T-helper 2 cell treated with Interferon-gamma antibody and Interleukin-4, amounts not matched to agents 5 μg/mL and 100 μg/mL, for 36 hours (primary cell): ENCODE measurements at regions not wholly inside any gene's neighbourhood (a gene's known extent, or its start where the extent isn't known, plus 50 kb on each side); places are given as distances from the start of the nearest gene placed in this dataset.

ENCODE experiments used
- DNase-seq: peaks from one replicate; pipeline ENCODE4 v3.0.0; 2021; ENCODE audit warnings: low spot score
- H3K27ac Mint-ChIP-seq: one replicate; pipeline ENCODE4 v1.8.0; 2021; ENCODE audit warnings: mild to moderate bottlenecking, mixed read lengths
- H3K27me3 Mint-ChIP-seq: one replicate; pipeline ENCODE4 v1.8.0; 2021; ENCODE audit warnings: low read depth, mixed read lengths
- H3K36me3 Mint-ChIP-seq: one replicate; pipeline ENCODE4 v1.8.0; 2021; ENCODE audit warnings: low read depth, mixed read lengths
- H3K4me1 Mint-ChIP-seq: one replicate; pipeline ENCODE4 v1.8.0; 2021; ENCODE audit warnings: low read depth, mixed read lengths
- H3K4me3 Mint-ChIP-seq: one replicate; pipeline ENCODE4 v1.8.0; 2022; ENCODE audit warnings: mild to moderate bottlenecking, moderate library complexity, mixed read lengths
- H3K9me3 Mint-ChIP-seq: one replicate; pipeline ENCODE4 v1.8.0; 2021; ENCODE audit warnings: mixed read lengths

- H3K27ac Mint-ChIP-seq, result no peak overlapping the region
- peaks cover 23% of the 10 kb centered on the region for H3K9me3 Mint-ChIP-seq
- H3K36me3 Mint-ChIP-seq, result peaks cover 25% of the 10 kb centered on the region
- H3K27me3 Mint-ChIP-seq, result no peaks in the 10 kb centered on the region
- DNase-seq, result no peak
- H3K4me1 Mint-ChIP-seq, result peaks cover 13% of the 10 kb centered on the region
- no peak overlapping the region for H3K4me3 Mint-ChIP-seq
Observed at GRCh38 chr2:195513119-195513518, 143.9 kb upstream of the SLC39A10 start.

DNA sequence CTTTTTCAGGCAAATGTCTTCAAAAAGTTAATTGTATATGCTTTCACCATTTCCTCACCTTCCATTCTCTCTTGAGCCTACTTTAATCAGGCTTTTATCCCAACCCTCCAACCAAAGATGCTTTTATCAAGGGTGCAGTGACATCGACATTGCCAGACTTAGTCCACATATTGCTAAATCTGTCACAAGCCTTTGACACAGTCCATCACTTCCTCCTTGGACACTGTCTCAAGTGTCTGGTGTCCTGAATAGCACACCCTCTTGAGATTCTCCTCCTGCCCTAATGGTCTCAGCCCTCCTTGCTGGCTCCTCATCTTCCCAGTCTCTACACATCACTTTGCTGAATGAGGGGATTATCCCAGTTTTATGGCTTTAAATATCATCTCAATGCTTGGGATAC is 147.5 kb upstream of the SLC39A10 start:
- Mint-ChIP-seq H3K27me3 (no peaks in the 10 kb centered on the region), H3K9me3 (peaks cover 25% of the 10 kb centered on the region), H3K4me1 (peaks cover 10% of the 10 kb centered on the region), H3K4me3 (no peak overlapping the region), H3K27ac (no peak overlapping the region), H3K36me3 (peaks cover 37% of the 10 kb centered on the region)
- DNase-seq, result no peak

- no peak overlapping the region for H3K4me3 Mint-ChIP-seq
- DNase-seq, result no peak
- peaks cover 36% of the 10 kb centered on the region for H3K36me3 Mint-ChIP-seq
- H3K9me3 Mint-ChIP-seq, result peaks cover 20% of the 10 kb centered on the region
- H3K27ac Mint-ChIP-seq, result no peak overlapping the region
- H3K4me1 Mint-ChIP-seq, result peaks cover 9% of the 10 kb centered on the region
- H3K27me3 Mint-ChIP-seq, result no peaks in the 10 kb centered on the region
Observed at GRCh38 chr2:195508139-195508455, 148.9 kb upstream of the SLC39A10 start.

DNA sequence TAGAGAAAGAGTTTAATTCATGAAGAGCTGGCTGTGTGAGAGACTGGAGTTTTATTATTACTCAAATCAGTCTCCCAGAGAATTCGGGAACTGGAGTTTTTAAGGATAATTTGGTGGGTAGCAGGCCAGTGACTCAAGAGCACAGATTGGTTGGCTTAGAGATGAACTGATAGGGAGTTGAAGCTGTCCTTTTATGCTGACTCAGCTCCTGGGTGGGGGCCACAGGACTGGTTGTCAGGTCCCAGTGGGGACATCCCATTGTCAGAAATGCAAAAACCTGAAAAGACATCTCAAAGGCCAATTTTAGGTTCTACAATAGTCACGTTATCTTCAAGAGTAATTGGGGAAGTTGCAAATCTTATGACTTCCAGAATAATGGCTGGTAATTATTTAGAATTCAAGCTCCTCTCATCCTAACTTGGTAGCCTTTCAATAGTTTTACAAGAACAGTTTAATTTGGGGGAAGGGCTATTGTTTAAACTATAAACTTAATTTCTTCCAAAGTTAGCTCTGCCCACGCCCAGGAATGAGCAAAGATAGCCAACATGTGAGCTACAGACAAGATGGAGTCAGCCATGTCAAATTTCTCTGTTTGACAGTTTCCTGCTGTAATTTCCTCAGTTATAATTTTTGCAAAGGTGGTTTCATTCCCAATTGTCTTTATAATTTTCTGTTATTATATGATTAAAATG is 149.4 kb upstream of the SLC39A10 start:
- Mint-ChIP-seq H3K4me1 (peaks cover 10% of the 10 kb centered on the region), H3K27ac (no peak overlapping the region)

DNA sequence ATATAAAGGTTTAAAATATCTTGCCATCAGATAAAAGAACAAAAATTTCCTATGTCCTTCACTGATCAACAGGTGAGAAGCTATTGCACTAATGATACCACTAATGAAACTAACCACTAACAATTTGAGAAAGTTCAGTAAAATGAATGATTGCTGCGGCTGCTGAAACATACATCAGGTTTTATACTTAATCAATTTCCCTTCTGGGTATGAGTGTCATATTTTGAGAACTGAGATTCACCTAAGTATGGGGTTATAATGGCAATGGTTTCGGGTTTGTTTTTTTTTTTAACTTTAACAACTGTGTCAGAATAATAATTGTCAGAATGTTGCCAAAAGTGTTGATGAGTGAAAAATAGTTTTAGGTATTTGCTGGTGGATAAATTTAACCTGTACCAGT is 151.3 kb upstream of the SLC39A10 start:
- Mint-ChIP-seq H3K27ac (no peak overlapping the region), H3K4me3 (no peak overlapping the region), H3K27me3 (no peaks in the 10 kb centered on the region), H3K36me3 (peaks cover 35% of the 10 kb centered on the region), H3K4me1 (peaks cover 10% of the 10 kb centered on the region), H3K9me3 (peaks cover 21% of the 10 kb centered on the region)
- no peak for DNase-seq

More for the DNA sequence above, 149.4 kb upstream of the SLC39A10 start:
- Mint-ChIP-seq H3K36me3 (peaks cover 34% of the 10 kb centered on the region), H3K9me3 (peaks cover 20% of the 10 kb centered on the region), H3K4me3 (no peak overlapping the region), H3K27me3 (no peaks in the 10 kb centered on the region)
- no peak for DNase-seq

DNA sequence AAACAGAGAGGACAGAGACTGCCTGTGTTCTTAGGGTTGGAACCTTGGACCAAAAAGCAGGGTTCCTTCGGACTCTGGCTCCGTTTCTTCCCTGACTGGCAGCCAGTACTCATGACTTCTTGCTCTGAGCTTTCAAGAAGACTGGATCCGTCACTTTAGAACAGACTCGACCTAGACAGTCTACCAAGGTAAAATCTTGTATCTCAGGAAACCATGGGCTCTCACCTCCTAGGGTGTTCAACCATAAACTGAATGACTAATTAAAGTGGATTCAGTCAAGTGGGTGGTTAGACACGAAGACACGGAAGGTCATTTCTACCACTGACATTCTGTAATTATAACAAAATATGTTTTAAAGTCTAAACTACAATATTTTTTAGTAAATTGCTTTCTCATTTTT is 153.8 kb upstream of the SLC39A10 start:
- no peak for DNase-seq
- H3K4me3 Mint-ChIP-seq, result no peak overlapping the region
- H3K4me1 Mint-ChIP-seq, result peaks cover 17% of the 10 kb centered on the region
- peaks cover 30% of the 10 kb centered on the region for H3K36me3 Mint-ChIP-seq
- no peaks in the 10 kb centered on the region for H3K27me3 Mint-ChIP-seq
- H3K27ac Mint-ChIP-seq, result no peak overlapping the region
- peaks cover 21% of the 10 kb centered on the region for H3K9me3 Mint-ChIP-seq

GRCh38 chr2:195501746-195502145 is 155.3 kb upstream of the SLC39A10 start:
- Mint-ChIP-seq H3K27ac (no peak overlapping the region), H3K4me3 (no peak overlapping the region), H3K9me3 (peaks cover 18% of the 10 kb centered on the region), H3K36me3 (peaks cover 26% of the 10 kb centered on the region), H3K4me1 (peaks cover 25% of the 10 kb centered on the region), H3K27me3 (no peaks in the 10 kb centered on the region)
- no peak for DNase-seq

DNA sequence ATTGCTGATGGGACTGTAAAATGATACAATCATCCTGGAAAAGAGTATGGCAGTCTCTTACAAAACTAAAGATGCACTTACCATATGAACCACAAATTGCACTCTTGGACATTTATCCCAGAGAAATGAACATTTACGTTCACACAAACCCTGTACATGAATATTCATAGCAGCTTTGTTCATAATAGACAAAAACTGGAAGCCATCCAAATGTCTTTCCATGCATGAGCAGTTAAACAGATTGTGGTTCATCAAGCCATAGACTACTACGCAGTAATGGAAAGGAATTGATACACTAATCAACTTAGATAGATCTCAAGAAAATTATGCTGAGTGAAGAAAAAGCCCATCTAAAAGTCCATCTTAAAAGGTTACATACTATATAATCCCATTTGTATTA is 156.1 kb upstream of the SLC39A10 start:
- H3K27ac Mint-ChIP-seq, result no peak overlapping the region
- no peak for DNase-seq
- H3K9me3 Mint-ChIP-seq, result peaks cover 20% of the 10 kb centered on the region
- H3K4me1 Mint-ChIP-seq, result peaks cover 31% of the 10 kb centered on the region
- H3K4me3 Mint-ChIP-seq, result no peak overlapping the region
- H3K36me3 Mint-ChIP-seq, result peaks cover 29% of the 10 kb centered on the region
- H3K27me3 Mint-ChIP-seq, result no peaks in the 10 kb centered on the region

GRCh38 chr2:195498839-195499490 is 158.1 kb upstream of the SLC39A10 start:
- no peak overlapping the region for H3K4me3 Mint-ChIP-seq
- H3K36me3 Mint-ChIP-seq, result peaks cover 24% of the 10 kb centered on the region
- no peaks in the 10 kb centered on the region for H3K27me3 Mint-ChIP-seq
- DNase-seq, result no peak
- peaks cover 38% of the 10 kb centered on the region for H3K4me1 Mint-ChIP-seq
- peaks cover 16% of the 10 kb centered on the region for H3K9me3 Mint-ChIP-seq
- H3K27ac Mint-ChIP-seq, result no peak overlapping the region

DNA sequence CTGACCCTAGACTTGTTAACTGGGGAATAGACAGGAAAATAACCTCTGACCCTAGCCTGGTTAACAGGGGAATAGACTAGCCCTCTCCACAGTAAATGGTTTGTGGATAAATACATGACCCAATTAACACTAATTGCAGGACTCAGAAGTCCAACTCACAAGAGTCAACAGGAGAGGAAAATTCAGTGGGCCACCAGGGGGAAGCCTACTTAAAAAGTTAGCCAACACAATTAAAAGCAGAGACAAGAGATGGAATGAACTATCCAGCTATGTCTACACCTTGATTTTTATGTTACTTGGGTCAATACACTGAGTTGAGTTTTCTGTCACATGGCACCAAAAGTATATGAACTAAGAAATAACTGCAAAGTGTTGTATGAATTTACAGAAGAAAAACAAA is 158.8 kb upstream of the SLC39A10 start:
- DNase-seq, result no peak
- H3K27ac Mint-ChIP-seq, result no peak overlapping the region
- peaks cover 43% of the 10 kb centered on the region for H3K4me1 Mint-ChIP-seq
- peaks cover 22% of the 10 kb centered on the region for H3K9me3 Mint-ChIP-seq
- no peak overlapping the region for H3K4me3 Mint-ChIP-seq
- no peaks in the 10 kb centered on the region for H3K27me3 Mint-ChIP-seq
- H3K36me3 Mint-ChIP-seq, result peaks cover 29% of the 10 kb centered on the region

DNA sequence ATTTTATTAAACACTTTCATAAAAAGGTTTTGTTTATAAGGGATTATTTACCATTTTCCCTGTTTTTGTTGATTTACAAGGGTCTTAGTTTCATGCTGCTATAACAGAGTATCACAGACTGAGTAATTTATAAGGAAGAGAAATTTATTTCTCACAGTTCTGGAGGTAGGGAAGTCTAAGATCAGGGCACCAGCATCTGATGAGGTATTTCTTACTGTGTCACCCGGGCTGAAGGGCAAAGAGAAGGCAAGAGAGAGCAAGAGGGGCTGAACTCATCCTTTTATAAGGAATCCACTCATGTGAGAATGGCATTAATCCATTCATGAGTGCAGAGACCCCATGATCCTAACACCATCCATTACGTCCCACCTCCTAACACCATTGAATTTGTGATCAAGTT is 160.0 kb upstream of the SLC39A10 start:
- Mint-ChIP-seq H3K9me3 (peaks cover 25% of the 10 kb centered on the region), H3K27ac (no peak overlapping the region), H3K27me3 (no peaks in the 10 kb centered on the region), H3K4me1 (peaks cover 43% of the 10 kb centered on the region), H3K4me3 (no peak overlapping the region), H3K36me3 (peaks cover 29% of the 10 kb centered on the region)
- no peak for DNase-seq

- Mint-ChIP-seq H3K36me3 (peaks cover 35% of the 10 kb centered on the region), H3K4me1 (peaks cover 49% of the 10 kb centered on the region), H3K4me3 (peak overlapping the region; percentile 24), H3K9me3 (peaks cover 26% of the 10 kb centered on the region), H3K27me3 (no peaks in the 10 kb centered on the region), H3K27ac (peak overlapping the region; percentile 56)
- DNase-seq, result no peak
Observed at GRCh38 chr2:195495966-195496365, 161.1 kb upstream of the SLC39A10 start.

GRCh38 chr2:195495351-195495750 is 161.7 kb upstream of the SLC39A10 start:
- Mint-ChIP-seq H3K9me3 (peaks cover 21% of the 10 kb centered on the region), H3K4me1 (peaks cover 50% of the 10 kb centered on the region), H3K27ac (no peak overlapping the region), H3K27me3 (no peaks in the 10 kb centered on the region), H3K36me3 (peaks cover 30% of the 10 kb centered on the region), H3K4me3 (peak overlapping the region; percentile 35)
- peak; percentile 13 for DNase-seq

- H3K27me3 Mint-ChIP-seq, result no peaks in the 10 kb centered on the region
- no peak overlapping the region for H3K27ac Mint-ChIP-seq
- peaks cover 30% of the 10 kb centered on the region for H3K9me3 Mint-ChIP-seq
- no peak for DNase-seq
- H3K4me1 Mint-ChIP-seq, result peaks cover 55% of the 10 kb centered on the region
- H3K36me3 Mint-ChIP-seq, result peaks cover 34% of the 10 kb centered on the region
- H3K4me3 Mint-ChIP-seq, result no peak overlapping the region
Observed at GRCh38 chr2:195494451-195494850, 162.6 kb upstream of the SLC39A10 start.

DNA sequence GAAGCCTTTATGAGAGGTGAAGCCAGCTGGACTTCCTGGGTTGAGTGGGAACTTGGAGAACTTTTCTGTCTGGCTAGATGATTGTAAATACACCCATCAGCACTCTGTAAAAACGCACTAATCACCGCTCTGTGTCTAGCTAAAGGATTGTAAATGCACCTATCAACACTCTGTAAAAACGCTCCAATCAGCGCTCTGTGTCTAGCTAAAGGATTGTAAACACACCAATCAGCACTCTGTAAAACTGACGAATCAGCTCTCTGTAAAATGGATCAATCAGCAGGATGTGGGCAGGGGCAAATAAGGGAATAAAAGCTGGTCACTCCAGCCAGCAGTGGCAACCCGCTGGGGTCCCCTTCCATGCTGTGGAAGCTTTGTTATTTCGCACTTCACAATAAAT is 163.6 kb upstream of the SLC39A10 start:
- H3K27ac Mint-ChIP-seq, result no peak overlapping the region
- H3K9me3 Mint-ChIP-seq, result peaks cover 30% of the 10 kb centered on the region
- DNase-seq, result no peak
- H3K4me1 Mint-ChIP-seq, result peaks cover 52% of the 10 kb centered on the region
- no peaks in the 10 kb centered on the region for H3K27me3 Mint-ChIP-seq
- no peak overlapping the region for H3K4me3 Mint-ChIP-seq
- peaks cover 34% of the 10 kb centered on the region for H3K36me3 Mint-ChIP-seq
